ENCODE measurements at regions not wholly inside any gene's neighbourhood (a gene's known extent, or its start where the extent isn't known, plus 50 kb on each side); places are given as distances from the start of the nearest gene placed in this dataset.

GRCh38 chr18:34977838-34978532 is 63.2 kb upstream of the MAPRE2 start:
- peak overlapping the region; percentile 80 for H3K4me3 ChIP-seq (ENCODE audit: low read length)
- TF ChIP-seq, protein P1, sequence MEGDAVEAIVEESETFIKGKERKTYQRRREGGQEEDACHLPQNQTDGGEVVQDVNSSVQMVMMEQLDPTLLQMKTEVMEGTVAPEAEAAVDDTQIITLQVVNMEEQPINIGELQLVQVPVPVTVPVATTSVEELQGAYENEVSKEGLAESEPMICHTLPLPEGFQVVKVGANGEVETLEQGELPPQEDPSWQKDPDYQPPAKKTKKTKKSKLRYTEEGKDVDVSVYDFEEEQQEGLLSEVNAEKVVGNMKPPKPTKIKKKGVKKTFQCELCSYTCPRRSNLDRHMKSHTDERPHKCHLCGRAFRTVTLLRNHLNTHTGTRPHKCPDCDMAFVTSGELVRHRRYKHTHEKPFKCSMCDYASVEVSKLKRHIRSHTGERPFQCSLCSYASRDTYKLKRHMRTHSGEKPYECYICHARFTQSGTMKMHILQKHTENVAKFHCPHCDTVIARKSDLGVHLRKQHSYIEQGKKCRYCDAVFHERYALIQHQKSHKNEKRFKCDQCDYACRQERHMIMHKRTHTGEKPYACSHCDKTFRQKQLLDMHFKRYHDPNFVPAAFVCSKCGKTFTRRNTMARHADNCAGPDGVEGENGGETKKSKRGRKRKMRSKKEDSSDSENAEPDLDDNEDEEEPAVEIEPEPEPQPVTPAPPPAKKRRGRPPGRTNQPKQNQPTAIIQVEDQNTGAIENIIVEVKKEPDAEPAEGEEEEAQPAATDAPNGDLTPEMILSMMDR (conservative IDR thresholded peaks at IDR 0.05; ENCODE audit: low read depth, low read length), result no peak
- no peak for DNase-seq (ENCODE audit: low read depth)

- peak overlapping the region; percentile 80 for H3K4me3 ChIP-seq (ENCODE audit: low read length)
- TF ChIP-seq, protein P1 (conservative IDR thresholded peaks at IDR 0.05; ENCODE audit: low read depth, low read length), result no peak
- DNase-seq (ENCODE audit: low read depth), result no peak
These were observed 62.7 kb upstream of the MAPRE2 start for GRCh38 chr18:34978533-34978893.

DNA sequence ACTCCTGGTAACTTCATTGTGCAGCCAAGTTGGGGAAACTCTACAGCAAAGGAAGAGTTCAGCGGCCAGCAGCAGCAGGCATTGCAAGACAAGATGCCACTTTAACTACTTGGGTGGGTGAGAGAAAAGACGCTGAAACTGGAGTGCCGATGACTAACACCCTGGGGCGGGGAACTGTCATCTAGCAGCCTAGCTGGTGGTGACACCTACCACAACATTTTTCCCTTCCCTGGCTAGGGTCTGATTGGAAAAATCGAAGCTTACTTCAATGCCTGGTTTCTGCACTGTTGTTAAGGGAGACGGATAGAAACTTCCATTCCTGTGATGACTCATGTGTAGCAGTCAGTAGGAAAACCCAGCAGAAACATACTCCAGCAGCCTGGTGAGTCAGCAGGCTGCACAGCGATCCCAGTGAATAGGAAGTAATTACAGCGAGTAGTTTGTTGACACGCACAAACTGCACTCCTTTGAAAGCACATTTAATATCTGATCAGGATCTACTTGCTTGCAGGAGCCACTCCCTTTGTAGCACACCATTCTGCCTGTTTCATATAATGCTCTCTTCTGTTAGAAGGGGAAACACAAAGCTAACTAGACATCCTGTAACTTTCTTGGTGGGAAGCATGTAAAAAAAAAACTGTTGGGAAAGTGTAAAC is 62.1 kb upstream of the MAPRE2 start:
- DNase-seq (ENCODE audit: low read depth), result peak; percentile 97
- TF ChIP-seq, protein P1 (conservative IDR thresholded peaks at IDR 0.05; ENCODE audit: low read depth, low read length), result no peak
- H3K4me3 ChIP-seq (ENCODE audit: low read length), result peak overlapping the region; percentile 80

DNA sequence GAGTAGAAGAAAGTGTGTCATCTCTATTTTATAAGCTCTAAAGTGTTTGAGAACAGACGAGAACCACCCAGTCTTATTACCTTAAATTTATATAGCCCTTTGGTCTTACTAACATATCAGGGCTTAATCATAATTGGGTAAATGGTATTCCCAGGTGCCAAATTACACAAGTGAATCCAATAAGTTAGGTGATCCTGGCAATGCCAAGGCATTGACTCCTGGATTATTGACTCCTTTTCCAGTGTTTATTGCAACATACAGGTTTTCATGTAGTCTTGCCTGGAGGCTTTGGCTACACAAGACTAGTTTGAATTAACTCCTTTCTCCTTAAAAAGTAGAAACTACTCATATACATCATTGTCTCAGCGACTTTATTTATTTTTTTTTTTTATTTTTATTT is 59.7 kb upstream of the MAPRE2 start:
- DNase-seq (ENCODE audit: low read depth), result no peak
- TF ChIP-seq, protein P1 (conservative IDR thresholded peaks at IDR 0.05; ENCODE audit: low read depth, low read length), result no peak
- no peak overlapping the region for H3K4me3 ChIP-seq (ENCODE audit: low read length)

DNA sequence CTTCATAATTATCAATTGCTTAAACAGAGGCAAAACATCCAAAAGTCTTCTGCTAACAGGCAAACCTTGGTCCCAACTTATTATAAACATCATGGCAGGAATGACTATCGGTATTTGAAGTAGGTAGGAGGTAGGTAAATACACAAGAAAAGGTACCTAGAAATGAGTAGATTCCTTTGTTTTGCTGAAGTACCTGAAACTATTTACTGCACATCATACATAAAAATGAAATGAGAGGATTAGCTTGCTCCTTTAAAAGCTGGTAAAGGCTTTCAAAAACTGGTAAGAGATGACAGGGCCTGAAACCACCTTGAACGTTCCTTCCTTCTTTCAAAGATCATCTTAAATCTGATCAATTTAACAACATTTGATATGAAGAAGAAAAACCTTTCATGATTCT is 55.2 kb upstream of the MAPRE2 start:
- TF ChIP-seq, protein P1 (conservative IDR thresholded peaks at IDR 0.05; ENCODE audit: low read depth, low read length), result no peak
- DNase-seq (ENCODE audit: low read depth), result no peak
- H3K4me3 ChIP-seq (ENCODE audit: low read length), result no peak overlapping the region

DNA sequence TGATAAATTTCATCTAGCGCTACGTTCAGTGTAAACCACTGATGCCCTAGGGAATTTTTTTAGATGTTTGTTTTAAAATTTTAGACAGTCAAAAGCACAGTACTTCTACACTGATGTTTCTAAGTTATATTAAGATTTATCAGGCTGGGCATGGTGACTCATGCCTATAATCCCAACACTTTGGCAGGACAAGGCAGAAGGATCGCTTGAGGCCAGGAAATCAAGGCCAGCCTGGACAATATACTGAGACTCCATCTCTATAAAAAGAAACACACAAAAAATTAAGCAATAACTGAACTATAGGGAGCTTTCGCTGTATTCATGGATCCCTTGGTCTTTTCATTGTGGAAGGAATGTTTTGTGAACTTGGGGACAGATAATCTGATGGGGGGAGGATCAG is 50.6 kb upstream of the MAPRE2 start:
- H3K4me3 ChIP-seq (ENCODE audit: low read length), result no peak overlapping the region
- DNase-seq (ENCODE audit: low read depth), result peak; percentile 50
- TF ChIP-seq, protein P1 (conservative IDR thresholded peaks at IDR 0.05; ENCODE audit: low read depth, low read length), result no peak

GRCh38 chr18:34991152-34991551 is 50.1 kb upstream of the MAPRE2 start:
- TF ChIP-seq, protein P1 (conservative IDR thresholded peaks at IDR 0.05; ENCODE audit: low read depth, low read length), result no peak
- no peak for DNase-seq (ENCODE audit: low read depth)
- H3K4me3 ChIP-seq (ENCODE audit: low read length), result no peak overlapping the region

Measured in retinal pigment epithelial cell (primary cell).